ENCODE measurements at regions not wholly inside any gene's neighbourhood (a gene's known extent, or its start where the extent isn't known, plus 50 kb on each side); places are given as distances from the start of the nearest gene placed in this dataset.
A peak's percentile ranks its signal among the peaks of the same experiment; 100 is the strongest.

DNA sequence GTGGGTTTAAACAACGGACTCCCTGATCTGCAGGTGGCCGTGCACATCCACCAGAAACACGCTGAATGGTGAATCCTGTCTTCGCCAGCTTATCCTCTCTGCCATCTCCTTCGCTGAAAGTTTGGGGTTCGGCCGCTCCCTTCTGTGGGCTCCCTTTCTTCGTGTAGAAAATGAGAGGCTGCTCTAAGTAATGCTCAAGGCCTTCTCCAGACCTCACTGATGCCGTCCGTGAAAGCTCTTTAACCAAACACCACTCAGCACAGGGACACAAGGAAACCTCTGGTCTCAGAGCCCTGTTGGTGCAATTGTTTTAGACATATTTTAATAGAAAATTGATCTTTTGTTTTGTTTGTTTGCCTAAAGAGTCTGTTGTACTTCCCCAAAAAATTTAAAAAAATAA is 596.5 kb downstream of the IRX1 start:
- no peak overlapping the region for H4K91ac ChIP-seq (ENCODE audit: insufficient read length, low read depth, low read length)
- no peak overlapping the region for H3K56ac ChIP-seq (ENCODE audit: insufficient read length, low read depth, low read length)
- H2BK12ac ChIP-seq (ENCODE audit: insufficient read length, low read depth, low read length), result no peak overlapping the region
- Mint-ChIP-seq H3K27ac (0 out of 7 replicates have a peak overlapping the region, but pooled peaks of 1 of the 3 experiments have one; percentile 46), H3K9me3 (no peaks in the 10 kb centered on the region; a peak in 3 of 5 replicates), H3K4me3 (no peak overlapping the region), H3K4me1 (peaks cover 22 to 26% of the 10 kb centered on the region in 2 experiments), H3K27me3 (ENCODE audit: low read depth) (no peaks in the 10 kb centered on the region), H3K36me3 (ENCODE audit: insufficient read depth in 1 of 3, low read depth in 3 of 3) (peaks cover 0 to 2% (median 0%) of the 10 kb centered on the region in 3 experiments; a peak in 1 of 7 replicates)
- H3K18ac ChIP-seq (ENCODE audit: insufficient read length, low read depth, low read length), result no peak overlapping the region
- no peak overlapping the region for H3K27ac ChIP-seq (ENCODE audit: insufficient read length, low read depth, low read length)
- H3K23ac ChIP-seq (ENCODE audit: insufficient read length, low read depth, low read length), result no peak overlapping the region
- H3K9me3 ChIP-seq (ENCODE audit: control insufficient read depth, low read depth, low read length), result no peaks in the 10 kb centered on the region
- H2AFZ ChIP-seq (ENCODE audit: low read length), result no peak overlapping the region
- H3K14ac ChIP-seq (ENCODE audit: insufficient read depth, low read length), result no peak overlapping the region
- H2BK5ac ChIP-seq (ENCODE audit: insufficient read length, low read length), result no peak overlapping the region
- H4K8ac ChIP-seq (replicated peaks; ENCODE audit: insufficient read length, low read depth, low read length), result no peak overlapping the region
- no peaks in the 10 kb centered on the region for H3K79me2 ChIP-seq (ENCODE audit: insufficient read depth, low read length)
- no peak for DNase-seq
- H2BK120ac ChIP-seq (ENCODE audit: low read depth, low read length, poor library complexity, severe bottlenecking), result no peak overlapping the region
- no peaks in the 10 kb centered on the region for H3K79me1 ChIP-seq (ENCODE audit: insufficient read depth, low read depth, low read length, poor library complexity, severe bottlenecking)
- no peak overlapping the region for H3K9ac ChIP-seq (ENCODE audit: extremely low read depth, insufficient read length, low read length)
- H3K23me2 ChIP-seq (ENCODE audit: insufficient read length, low read depth, low read length, poor library complexity, severe bottlenecking), result no peaks in the 10 kb centered on the region
- TF ChIP-seq CTCF (conservative IDR thresholded peaks at IDR 0.05), result no peak
- H3K4me2 ChIP-seq (ENCODE audit: insufficient read depth, insufficient read length, low read length), result no peak overlapping the region
- no peak overlapping the region for H2AK5ac ChIP-seq (ENCODE audit: insufficient read length, low read length)
- H2BK15ac ChIP-seq (ENCODE audit: low read depth, low read length), result no peak overlapping the region
- peaks cover 6% of the 10 kb centered on the region; the same call in 1 of the 2 replicates for H3K4me1 ChIP-seq (ENCODE audit: insufficient read depth, low read length)
- H4K20me1 ChIP-seq (ENCODE audit: control insufficient read depth, insufficient read depth, insufficient read length), result no peaks in the 10 kb centered on the region
- no peak overlapping the region for H4K5ac ChIP-seq (ENCODE audit: insufficient read length, low read depth, low read length)
- no peak overlapping the region for H3K4ac ChIP-seq (ENCODE audit: low read depth, low read length)
- no CpG with 5 or more reads among the region's 10 CpGs for WGBS (ENCODE audit: extremely low coverage, insufficient read length, low lambda C conversion rate)
- no peak overlapping the region for H3T11ph ChIP-seq (ENCODE audit: low read length)
- no peaks in the 10 kb centered on the region for H3K27me3 ChIP-seq (ENCODE audit: insufficient read depth, low read length)
- no peak overlapping the region for H2BK20ac ChIP-seq (ENCODE audit: low read depth, low read length, poor library complexity, severe bottlenecking)

Measured in H9 (cell line).